ENCODE measurements at regions not wholly inside any gene's neighbourhood (a gene's known extent, or its start where the extent isn't known, plus 50 kb on each side); places are given as distances from the start of the nearest gene placed in this dataset.
A peak's percentile ranks its signal among the peaks of the same experiment; 100 is the strongest.
"Not testable (repeated sequence)": the region's sequence is repeated elsewhere in the genome, so short reads cannot be mapped to it uniquely, and the experiment has no call there.

- DNase-seq, result no peak
Measured at GRCh38 chr15:96181873-96182301, 148.6 kb upstream of the NR2F2 start.

- DNase-seq, result no peak
Measured at GRCh38 chr15:96182736-96183513, 147.6 kb upstream of the NR2F2 start.

- no peak for DNase-seq
Measured at GRCh38 chr15:96183514-96183850, 147.0 kb upstream of the NR2F2 start.

- no peak for DNase-seq
Measured at GRCh38 chr15:96183867-96184266, 146.6 kb upstream of the NR2F2 start.

GRCh38 chr15:96184297-96184696, 146.2 kb upstream of the NR2F2 start:
- DNase-seq, result no peak

GRCh38 chr15:96186105-96186504, 144.4 kb upstream of the NR2F2 start:
- DNase-seq, result no peak

GRCh38 chr15:96187341-96188305, 142.9 kb upstream of the NR2F2 start:
- DNase-seq, result no peak

GRCh38 chr15:96197721-96198120, 132.8 kb upstream of the NR2F2 start:
- no peak for DNase-seq

- no peak for DNase-seq
Measured at GRCh38 chr15:96199111-96199510, 131.4 kb upstream of the NR2F2 start.

- DNase-seq, result peak in 1 of 2 experiments; percentile 22
Measured at GRCh38 chr15:96200357-96200967, 130.0 kb upstream of the NR2F2 start.

GRCh38 chr15:96201696-96202095, 128.8 kb upstream of the NR2F2 start:
- no peak for DNase-seq

- DNase-seq, result not testable (repeated sequence)
Measured at GRCh38 chr15:96205588-96205987, 124.9 kb upstream of the NR2F2 start.

GRCh38 chr15:96207377-96208006, 123.0 kb upstream of the NR2F2 start:
- no peak for DNase-seq

GRCh38 chr15:96209285-96209735, 121.2 kb upstream of the NR2F2 start:
- no peak for DNase-seq

GRCh38 chr15:96213045-96213444, 117.5 kb upstream of the NR2F2 start:
- DNase-seq, result no peak

GRCh38 chr15:96213896-96214295, 116.6 kb upstream of the NR2F2 start:
- DNase-seq, result no peak

- DNase-seq, result not testable (repeated sequence)
Measured at GRCh38 chr15:96216481-96216880, 114.0 kb upstream of the NR2F2 start.

GRCh38 chr15:96217983-96218382, 112.5 kb upstream of the NR2F2 start:
- no peak for DNase-seq

- DNase-seq, result no peak
Measured at GRCh38 chr15:96218623-96219455, 111.7 kb upstream of the NR2F2 start.

- DNase-seq, result no peak
Measured at GRCh38 chr15:96219681-96220080, 110.8 kb upstream of the NR2F2 start.

- DNase-seq, result no peak
Measured at GRCh38 chr15:96220657-96221056, 109.8 kb upstream of the NR2F2 start.

GRCh38 chr15:96222981-96223380, 107.5 kb upstream of the NR2F2 start:
- no peak for DNase-seq
